ENCODE measurements at regions not wholly inside any gene's neighbourhood (a gene's known extent, or its start where the extent isn't known, plus 50 kb on each side); places are given as distances from the start of the nearest gene placed in this dataset.

DNA sequence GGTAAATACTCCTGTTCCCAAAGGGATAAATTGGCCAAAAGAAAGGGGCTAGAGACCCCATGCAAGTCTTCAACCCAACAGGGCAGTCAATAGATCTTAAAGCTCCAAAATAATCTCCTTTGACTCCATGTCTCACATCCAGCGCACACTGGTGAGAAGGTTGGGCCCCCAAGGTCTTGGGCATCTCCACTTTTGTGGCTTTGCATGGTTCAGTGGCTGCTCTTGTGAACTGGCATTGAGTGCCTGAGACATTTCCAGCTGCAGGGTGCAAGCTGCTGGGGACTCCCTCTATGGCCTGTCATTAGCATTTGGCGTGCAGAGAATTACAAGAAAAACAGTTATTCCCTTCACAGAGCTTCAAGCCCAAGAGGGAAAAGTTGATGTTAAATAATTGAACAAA lies 224.7 kb downstream of the MTRR start:
- Histone ChIP-seq H3K4me2 (no peak overlapping the region), H4K20me1 (ENCODE audit: insufficient read depth) (no peaks in the 10 kb centered on the region), H2AFZ (ENCODE audit: low read depth) (no peak overlapping the region), H3K79me2 (ENCODE audit: insufficient read depth, low read depth) (no peaks in the 10 kb centered on the region), H3K36me3 (ENCODE audit: insufficient read depth) (no peaks in the 10 kb centered on the region), H3K9ac (no peak overlapping the region), H3K4me1 (ENCODE audit: low read depth, poor library complexity, severe bottlenecking) (no peaks in the 10 kb centered on the region), H3K27me3 (ENCODE audit: insufficient read depth, low read depth) (no peaks in the 10 kb centered on the region), H3K27ac (no peak overlapping the region), H3K4me3 (IDR thresholded peaks at IDR 0.05; ENCODE audit: insufficient read depth, low read depth, low read length) (no peak overlapping the region)
- TF ChIP-seq, protein P1, sequence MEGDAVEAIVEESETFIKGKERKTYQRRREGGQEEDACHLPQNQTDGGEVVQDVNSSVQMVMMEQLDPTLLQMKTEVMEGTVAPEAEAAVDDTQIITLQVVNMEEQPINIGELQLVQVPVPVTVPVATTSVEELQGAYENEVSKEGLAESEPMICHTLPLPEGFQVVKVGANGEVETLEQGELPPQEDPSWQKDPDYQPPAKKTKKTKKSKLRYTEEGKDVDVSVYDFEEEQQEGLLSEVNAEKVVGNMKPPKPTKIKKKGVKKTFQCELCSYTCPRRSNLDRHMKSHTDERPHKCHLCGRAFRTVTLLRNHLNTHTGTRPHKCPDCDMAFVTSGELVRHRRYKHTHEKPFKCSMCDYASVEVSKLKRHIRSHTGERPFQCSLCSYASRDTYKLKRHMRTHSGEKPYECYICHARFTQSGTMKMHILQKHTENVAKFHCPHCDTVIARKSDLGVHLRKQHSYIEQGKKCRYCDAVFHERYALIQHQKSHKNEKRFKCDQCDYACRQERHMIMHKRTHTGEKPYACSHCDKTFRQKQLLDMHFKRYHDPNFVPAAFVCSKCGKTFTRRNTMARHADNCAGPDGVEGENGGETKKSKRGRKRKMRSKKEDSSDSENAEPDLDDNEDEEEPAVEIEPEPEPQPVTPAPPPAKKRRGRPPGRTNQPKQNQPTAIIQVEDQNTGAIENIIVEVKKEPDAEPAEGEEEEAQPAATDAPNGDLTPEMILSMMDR (conservative IDR thresholded peaks at IDR 0.05; ENCODE audit: low read depth, low read length) = no peak

- Histone ChIP-seq H3K36me3 (ENCODE audit: insufficient read depth) (no peaks in the 10 kb centered on the region), H3K27me3 (ENCODE audit: insufficient read depth, low read depth) (no peaks in the 10 kb centered on the region), H3K27ac (no peak overlapping the region)
These were observed 225.4 kb downstream of the MTRR start for GRCh38 chr5:8094304-8094703.

GRCh38 chr5:8097146-8097545 lies 228.2 kb downstream of the MTRR start:
- Histone ChIP-seq H3K4me3 (IDR thresholded peaks at IDR 0.05; ENCODE audit: insufficient read depth, low read depth, low read length) (no peak overlapping the region), H2AFZ (ENCODE audit: low read depth) (no peak overlapping the region), H3K27ac (no peak overlapping the region), H3K4me1 (ENCODE audit: low read depth, poor library complexity, severe bottlenecking) (no peaks in the 10 kb centered on the region), H3K27me3 (ENCODE audit: insufficient read depth, low read depth) (no peaks in the 10 kb centered on the region), H3K4me2 (no peak overlapping the region), H4K20me1 (ENCODE audit: insufficient read depth) (no peaks in the 10 kb centered on the region), H3K9ac (no peak overlapping the region), H3K79me2 (ENCODE audit: insufficient read depth, low read depth) (no peaks in the 10 kb centered on the region), H3K36me3 (ENCODE audit: insufficient read depth) (no peaks in the 10 kb centered on the region)
- TF ChIP-seq, protein P1 (conservative IDR thresholded peaks at IDR 0.05; ENCODE audit: low read depth, low read length) = no peak

More at GRCh38 chr5:8094304-8094703, 225.4 kb downstream of the MTRR start:
- Histone ChIP-seq H2AFZ (ENCODE audit: low read depth) (no peak overlapping the region), H4K20me1 (ENCODE audit: insufficient read depth) (no peaks in the 10 kb centered on the region), H3K4me2 (no peak overlapping the region), H3K4me1 (ENCODE audit: low read depth, poor library complexity, severe bottlenecking) (no peaks in the 10 kb centered on the region), H3K4me3 (IDR thresholded peaks at IDR 0.05; ENCODE audit: insufficient read depth, low read depth, low read length) (no peak overlapping the region), H3K79me2 (ENCODE audit: insufficient read depth, low read depth) (no peaks in the 10 kb centered on the region), H3K9ac (no peak overlapping the region)
- TF ChIP-seq, protein P1 (conservative IDR thresholded peaks at IDR 0.05; ENCODE audit: low read depth, low read length) = no peak

- Histone ChIP-seq H4K20me1 (ENCODE audit: insufficient read depth) (no peaks in the 10 kb centered on the region), H3K4me3 (IDR thresholded peaks at IDR 0.05; ENCODE audit: insufficient read depth, low read depth, low read length) (no peak overlapping the region), H3K27ac (no peak overlapping the region), H3K4me1 (ENCODE audit: low read depth, poor library complexity, severe bottlenecking) (no peaks in the 10 kb centered on the region), H3K36me3 (ENCODE audit: insufficient read depth) (no peaks in the 10 kb centered on the region), H3K27me3 (ENCODE audit: insufficient read depth, low read depth) (no peaks in the 10 kb centered on the region), H3K79me2 (ENCODE audit: insufficient read depth, low read depth) (no peaks in the 10 kb centered on the region), H3K4me2 (no peak overlapping the region), H2AFZ (ENCODE audit: low read depth) (no peak overlapping the region), H3K9ac (no peak overlapping the region)
- TF ChIP-seq, protein P1 (conservative IDR thresholded peaks at IDR 0.05; ENCODE audit: low read depth, low read length) = no peak
These were observed 229.1 kb downstream of the MTRR start for GRCh38 chr5:8098081-8098480.

Measured in KMS-11 (cell line).